HG03354 (cell line): ENCODE measurements at regions not wholly inside any gene's neighbourhood (a gene's known extent, or its start where the extent isn't known, plus 50 kb on each side); places are given as distances from the start of the nearest gene placed in this dataset.

ENCODE experiments used
- ATAC-seq: cut with Tn5 transposase; IDR thresholded peaks from one replicate; pipeline ENCODE4 v1.9.1; 2021; ENCODE audit warnings: mild to moderate bottlenecking; ENCODE audit not compliant: unreplicated experiment, poor library complexity, severe bottlenecking

DNA sequence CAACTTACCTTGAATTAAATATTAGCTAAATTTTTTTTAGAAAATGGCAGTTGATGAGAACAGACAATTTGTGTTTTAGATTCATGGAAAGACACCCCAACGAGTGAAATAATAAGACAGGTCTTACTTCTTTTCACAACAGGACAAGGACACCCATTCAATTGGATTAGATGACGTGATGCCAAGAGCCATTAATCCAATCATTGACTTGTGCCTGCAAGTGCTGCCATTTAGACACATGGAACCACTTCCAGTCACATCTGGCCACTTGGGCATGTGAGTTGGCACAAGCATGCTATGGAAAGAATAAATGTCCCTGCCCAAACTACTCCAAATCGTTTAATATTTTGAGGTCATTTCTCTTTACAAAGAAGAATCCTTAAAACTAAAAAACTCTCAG, 1308.8 kb downstream of the ROBO2 start:
- no peak for ATAC-seq

DNA sequence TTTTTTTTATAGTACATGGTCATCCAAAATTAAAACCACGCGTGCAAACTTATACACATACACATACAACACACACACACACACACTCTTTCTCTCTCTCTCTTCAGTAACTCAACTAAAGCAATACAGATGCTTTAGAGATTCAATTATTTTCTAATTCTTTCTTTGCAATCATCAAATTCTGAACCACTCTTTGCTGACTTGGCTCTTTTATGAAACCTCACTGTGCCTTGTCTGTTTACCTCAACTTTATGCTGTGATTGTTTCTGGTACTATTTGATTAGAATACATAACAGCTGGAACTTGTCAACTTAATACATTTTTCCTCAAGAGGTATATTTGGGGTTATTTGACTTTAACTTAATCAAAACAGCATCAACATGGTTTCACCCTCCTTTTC, 1309.7 kb downstream of the ROBO2 start:
- no peak for ATAC-seq

DNA sequence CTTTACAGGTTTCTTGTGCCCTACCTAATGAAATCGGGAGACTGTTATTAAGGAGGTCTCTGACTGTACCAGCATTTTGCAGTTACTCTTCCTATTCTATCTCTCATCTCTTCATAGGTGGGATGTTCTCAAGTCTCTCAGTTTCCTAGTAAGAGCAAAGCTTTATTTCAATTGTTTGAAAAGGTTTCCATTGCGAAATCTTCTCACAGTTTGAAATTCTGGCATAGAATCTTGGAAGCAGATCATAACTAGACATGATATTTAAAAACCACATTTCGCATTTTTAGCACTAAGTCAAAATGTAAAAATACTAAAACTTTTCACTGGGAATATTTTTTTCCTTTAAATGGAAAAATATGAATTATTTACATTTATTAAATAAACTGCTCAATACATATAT, 1311.4 kb downstream of the ROBO2 start:
- ATAC-seq, result no peak

DNA sequence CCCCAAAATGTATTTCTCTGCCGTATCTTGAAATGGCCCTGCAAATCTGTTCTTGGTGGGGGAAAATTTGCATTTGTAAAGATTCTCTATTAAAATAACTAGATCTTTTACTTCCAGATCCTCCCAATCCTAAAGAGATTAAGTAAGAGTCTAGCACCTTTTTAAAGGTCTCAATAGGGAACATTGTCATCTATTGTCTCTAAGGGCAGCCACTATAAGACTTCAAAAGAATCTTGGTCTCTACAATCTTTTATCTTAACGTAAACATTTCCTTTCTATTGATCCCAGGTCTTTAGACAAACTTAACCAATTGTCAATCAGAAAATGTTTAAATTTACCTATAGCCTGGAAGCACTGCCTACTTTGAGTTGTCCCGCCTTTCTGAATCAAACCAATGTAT, 1313.3 kb downstream of the ROBO2 start:
- ATAC-seq, result no peak

DNA sequence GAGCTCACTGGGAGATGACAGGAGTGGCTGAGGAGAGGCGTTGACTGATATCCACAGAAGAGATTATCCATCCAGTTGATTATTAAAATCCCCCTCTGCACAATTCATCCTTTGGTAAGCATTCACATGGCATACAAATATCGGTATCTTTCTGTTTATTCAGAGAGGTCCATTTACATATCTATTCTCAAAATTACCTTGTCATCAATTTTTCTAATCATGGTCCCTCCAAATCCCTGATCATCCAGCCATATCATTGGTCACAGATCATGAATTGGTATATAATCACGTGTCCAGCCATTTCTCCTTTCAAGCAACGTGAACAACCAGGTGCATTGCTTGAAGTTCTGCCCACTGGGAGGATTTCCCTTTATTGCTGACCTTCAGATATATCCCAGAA, 1321.0 kb downstream of the ROBO2 start:
- ATAC-seq, result no peak

DNA sequence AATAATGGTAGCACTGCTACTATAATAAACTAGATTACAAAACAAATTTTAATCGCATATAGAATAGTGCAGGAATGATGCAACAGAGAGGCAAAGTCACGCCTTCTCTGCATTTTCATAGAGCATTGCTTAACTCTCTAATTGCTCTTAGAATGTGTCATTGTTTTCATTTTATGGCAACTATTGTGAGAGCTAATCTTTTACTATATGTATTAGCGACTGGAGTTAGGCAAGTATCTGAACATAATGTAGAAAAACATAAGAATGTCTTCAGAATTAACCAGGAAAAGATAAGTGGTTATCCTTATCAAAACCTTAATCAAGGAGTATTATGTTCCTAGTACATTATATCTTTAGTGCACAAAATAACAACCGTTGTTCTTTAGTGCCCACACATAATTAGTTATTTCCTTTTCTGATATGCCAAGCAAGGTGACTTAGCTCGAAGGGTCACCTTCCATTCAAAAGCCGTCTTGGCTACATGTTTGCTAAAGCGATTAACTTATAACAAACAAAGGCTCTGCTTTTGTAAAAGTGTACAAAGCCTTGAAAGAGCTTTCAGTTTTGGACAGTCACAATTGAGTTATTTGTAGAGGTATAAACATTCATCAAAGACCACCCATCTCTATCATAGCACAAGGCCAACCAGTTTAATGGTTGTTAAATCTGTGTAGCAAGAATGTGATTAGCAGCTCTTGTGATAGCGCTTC, 1328.9 kb downstream of the ROBO2 start:
- ATAC-seq, result no peak

DNA sequence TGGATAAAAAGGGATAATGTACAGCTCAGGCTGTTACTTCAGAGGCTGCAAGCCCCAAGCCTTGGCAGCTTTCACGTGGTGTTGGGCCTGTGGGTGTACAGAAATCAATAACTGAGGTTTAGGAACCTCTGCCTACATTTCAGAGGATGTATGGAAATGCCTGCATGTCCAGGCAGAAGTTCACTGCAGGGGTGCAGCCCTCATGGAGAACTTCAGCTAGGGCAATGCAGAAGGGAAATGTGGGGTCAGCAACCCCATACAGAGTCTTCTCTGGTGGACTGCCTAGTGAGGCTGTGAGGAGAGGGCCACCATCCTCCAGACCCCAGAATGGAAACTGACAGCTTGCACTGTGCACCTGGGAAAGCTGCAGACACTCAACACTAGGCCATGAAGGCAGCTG, 1350.3 kb downstream of the ROBO2 start:
- no peak for ATAC-seq

DNA sequence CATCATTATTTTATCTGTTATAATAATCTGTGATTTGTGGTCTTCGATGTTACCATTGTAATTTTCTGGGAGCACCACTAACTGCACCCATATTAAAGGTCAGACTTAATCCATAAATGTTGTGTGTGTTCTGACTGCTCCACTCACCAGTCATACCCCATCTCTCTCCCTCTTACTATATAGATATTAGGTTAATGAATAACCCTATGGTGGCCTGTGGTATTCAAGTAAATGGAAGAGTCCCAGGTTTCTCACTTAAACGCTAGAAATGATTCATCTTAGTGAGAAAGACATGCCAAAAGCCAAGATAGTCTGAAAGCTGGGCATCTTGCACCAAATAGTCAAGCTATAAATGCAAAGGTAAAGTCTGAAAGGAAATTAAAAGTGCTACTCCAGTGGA, 1358.5 kb downstream of the ROBO2 start:
- ATAC-seq, result no peak

DNA sequence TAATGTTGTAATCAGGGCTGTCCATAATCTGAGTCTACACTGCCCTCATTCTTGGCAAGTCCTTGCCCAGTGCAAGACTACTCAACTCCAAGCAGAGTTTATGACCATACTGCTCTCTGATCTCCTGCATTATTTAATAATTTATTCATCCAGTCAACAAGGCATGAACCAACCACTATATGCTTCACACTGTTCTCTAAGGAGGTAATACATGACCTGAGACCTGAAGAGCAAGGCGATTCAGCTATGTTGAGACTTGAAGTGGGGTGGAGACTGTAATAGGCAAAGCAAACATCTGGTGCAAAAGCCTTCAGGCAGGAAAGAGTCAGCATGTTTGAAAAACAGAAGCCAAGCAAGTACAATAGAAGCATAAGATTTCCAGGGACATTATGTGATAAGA, 1362.8 kb downstream of the ROBO2 start:
- ATAC-seq, result no peak

DNA sequence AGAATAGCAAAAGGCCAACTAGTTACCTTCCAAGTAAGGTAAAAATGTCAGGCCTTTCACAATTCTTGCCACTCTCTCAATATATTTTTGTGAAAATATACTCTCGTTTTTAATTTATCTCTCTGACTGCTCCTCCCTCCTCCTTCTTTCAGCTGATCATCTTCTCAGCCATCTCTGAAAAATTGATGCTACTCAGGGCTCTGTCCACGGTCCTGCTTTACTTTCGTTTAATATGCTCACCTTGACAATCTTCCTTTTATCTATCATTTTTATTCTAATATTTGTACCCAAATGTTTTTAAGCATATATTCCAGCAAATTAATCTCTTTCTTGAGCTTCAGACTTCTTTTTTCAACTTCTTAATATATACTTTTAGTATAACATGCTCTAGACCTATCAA, 1362.1 kb downstream of the ROBO1 start:
- no peak for ATAC-seq

DNA sequence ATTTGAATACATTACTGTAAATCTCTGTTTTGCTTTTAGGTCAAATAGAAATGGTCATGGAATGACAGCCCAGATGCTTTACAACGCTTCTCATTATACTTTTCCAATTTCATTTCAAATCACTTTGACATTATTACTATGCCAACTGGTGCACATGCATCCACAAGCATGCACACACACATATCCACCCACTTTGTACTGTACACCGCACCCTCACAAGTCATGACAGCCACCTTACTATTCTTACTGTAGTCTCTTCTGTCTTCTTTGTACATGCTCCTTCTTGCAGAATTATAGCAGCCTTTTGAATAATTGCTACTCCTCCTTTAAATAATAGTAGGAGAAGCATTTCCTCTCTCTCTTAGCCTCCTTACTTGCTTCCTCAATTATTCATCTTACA, 1361.4 kb downstream of the ROBO1 start:
- ATAC-seq, result no peak

DNA sequence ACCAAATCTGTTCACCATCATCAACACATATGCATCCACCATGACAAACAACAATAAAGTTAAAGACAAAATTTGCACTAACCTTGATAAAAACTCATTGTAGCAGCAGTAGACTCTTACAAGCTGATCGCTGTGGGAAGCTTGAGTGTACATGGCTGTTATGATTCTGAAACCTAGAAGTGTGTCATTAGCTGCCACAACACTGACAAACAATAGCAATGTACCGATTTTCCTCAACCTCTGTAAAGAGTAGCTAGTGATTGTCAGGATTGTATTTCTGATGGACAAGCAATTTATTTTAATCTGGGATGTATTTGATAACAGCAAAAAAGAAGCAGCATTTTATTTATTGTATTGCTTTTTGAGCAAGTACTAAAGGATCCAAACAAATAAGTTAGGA, 1357.7 kb downstream of the ROBO1 start:
- ATAC-seq, result no peak

DNA sequence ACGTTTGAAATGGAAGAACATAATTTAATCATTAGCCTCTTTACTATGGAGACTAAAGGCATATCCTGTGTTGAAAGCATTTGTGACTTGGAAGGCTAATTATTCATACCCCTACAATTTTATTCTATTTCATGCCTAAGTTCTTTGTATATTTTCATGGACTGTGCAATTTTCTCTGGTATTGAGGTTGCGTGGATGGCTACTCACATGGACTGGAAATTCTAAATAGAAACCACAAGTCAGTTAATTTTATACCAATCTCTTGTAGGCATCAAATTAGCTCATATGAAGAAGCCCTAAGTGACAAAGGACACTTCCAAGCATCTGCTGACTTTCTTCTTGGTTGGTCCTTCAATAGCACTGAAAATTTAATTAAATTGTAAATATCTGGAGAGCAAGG, 1353.5 kb downstream of the ROBO1 start:
- no peak for ATAC-seq

DNA sequence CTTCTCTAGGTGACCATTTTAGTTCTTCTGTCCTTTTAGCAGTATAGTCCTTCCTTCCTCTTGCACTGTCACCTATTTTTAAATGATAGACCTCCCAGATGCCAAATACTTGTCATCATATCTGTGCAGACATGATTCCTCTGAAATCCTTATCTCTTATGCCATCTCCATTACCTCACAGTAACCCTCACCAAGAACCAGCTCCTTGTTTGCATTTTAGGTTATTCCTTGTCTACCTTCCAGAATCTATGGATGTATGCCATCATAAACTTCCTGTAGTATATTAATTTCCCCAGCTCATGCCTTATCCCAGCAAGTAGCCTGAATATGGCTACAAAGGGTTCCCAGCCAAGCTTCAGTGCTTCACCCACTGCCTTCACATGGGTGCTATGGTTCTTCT, 1347.2 kb downstream of the ROBO1 start:
- no peak for ATAC-seq

DNA sequence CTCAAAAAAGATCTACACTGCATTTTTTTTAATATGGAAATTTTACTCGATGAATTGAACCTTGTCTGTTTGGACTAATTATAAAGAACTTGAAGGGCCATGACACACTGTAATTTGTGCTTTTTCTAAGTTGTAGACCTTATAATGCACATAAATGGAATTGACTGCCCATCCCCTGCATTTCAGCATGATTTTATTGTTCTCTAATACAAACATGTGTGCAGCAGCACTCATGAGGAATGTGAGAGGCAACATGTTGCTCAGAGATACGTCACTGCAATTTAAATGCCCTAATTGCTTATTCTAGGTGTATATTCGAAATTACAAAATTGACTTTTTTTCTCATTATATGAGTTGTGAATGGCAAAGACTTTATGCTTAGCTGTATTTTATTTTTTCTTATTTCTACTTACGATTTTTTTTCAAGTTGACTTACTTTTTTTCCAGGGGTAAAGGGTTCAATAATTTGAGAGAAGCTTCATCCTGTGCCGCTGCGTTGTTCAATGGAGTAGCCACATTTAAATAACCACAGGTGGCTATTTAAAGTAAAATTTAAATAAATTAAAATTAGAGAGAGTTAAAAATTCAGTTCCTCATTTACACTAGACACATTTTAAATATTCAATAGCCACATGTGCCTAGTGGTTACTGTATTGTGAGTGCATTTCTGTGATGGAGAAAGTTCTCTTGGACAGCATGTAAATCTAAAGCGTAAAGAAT, 1346.4 kb downstream of the ROBO1 start:
- no peak for ATAC-seq

DNA sequence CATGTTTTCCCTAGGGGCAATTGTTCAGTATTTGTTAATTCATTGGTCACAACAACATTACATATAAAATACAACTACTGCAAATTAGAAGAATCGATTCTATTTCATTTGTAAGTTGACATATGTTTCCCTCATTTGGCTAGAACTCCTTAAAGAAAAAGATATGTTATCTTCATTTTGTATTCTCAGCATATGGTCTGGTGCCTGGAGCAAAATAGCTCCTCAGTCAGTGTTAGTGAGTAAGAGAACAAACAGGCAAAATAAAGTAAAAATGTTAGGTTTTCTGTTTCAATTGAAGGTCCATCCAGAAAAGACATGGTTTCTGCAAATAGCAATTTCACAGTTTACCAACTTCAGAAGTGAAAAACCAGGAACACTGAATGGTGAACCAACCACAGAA, 1343.1 kb downstream of the ROBO1 start:
- ATAC-seq, result no peak

DNA sequence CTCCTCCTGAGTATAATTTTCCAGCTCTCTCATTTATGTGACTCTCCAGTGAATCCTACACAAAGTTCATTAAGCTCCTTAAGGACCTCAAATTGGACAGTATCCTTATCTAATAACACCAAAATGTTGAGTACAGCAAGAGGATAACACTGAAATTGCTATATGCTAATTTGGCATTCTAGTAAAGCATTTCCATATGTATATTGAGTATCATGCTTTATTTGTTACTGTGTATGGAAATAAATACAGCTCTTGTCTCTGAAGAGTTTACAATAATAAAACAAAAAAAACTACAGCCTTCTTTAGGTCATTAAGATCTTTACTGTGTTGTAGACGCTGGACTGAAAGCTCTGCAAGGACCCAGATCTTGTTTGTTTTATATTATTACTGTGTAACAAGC, 1341.3 kb downstream of the ROBO1 start:
- ATAC-seq, result no peak

DNA sequence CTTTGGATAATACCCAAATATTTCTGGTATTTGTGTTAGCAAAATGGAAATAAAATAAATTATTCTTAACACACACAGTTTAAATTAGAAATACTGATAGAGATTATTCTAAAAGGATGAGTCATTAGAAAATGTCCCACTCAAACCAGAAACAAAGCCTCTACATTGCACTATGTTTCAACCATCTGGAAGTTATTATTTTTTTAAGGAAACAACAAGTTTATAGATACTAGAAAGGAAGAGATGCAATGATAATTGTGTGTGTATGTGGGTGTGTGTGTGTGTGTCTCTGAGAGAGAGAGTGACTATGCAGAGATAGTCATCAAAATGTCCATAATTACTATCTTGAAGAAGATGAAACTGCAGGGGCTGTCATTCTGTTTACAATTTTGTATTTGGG, 1340.5 kb downstream of the ROBO1 start:
- no peak for ATAC-seq

DNA sequence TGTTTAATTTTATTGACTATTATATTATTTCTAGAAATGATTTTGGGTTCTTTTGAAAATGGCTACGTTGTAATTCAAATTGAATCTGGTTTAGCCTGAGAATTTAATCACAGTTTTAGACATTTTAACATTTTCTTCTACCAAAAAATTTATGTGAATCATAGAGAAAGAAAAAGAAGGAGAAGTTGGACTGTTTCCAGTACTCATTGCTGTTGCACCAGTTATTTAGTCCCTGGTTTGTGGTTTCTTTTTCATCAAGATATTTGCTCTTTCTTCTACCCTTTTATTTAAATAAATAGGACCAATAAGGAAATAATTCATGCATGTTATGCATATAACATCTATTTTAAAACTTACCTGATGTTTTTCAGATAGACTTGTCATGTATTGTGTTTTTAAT, 1337.1 kb downstream of the ROBO1 start:
- no peak for ATAC-seq

DNA sequence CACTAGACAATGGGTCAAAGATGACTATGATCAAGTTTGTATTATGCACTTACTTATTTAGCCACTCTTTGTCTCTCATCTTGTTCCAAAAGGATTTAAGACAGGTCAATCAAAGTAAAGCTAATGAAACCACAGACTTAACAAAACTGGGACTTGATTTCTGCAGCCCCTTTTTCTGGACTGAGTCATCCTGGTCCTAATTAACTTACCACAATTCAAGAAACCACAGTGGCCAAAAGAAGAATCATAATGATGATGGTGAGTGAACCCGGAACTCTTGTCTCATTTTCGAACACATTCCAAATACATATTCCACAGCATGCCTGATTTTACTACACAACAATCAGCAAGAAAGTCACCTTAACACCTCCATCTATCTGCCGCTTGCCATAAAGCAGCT, 1333.0 kb downstream of the ROBO1 start:
- ATAC-seq, result no peak

DNA sequence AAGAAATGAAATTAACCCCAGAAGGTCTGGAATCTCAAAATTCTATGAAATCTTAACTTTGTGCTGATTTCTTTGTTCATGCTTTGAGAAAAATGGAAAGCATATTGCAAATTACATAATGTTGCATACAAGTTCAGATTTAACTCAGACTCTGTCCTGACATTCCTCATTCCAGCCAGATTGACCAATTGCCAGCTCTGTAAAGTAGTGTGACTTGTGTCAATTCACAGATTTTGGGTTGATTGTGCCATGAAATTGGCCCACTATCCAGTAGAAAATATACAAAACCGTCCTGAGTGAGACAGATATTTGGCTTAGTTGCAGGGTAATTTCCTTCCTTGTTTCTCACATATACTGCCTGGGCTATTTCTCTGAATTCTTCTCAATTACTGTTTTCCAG, 1312.6 kb downstream of the ROBO1 start:
- no peak for ATAC-seq
